Liver (tissue), 3 donors: ENCODE measurements at regions not wholly inside any gene's neighbourhood (a gene's known extent, or its start where the extent isn't known, plus 50 kb on each side); places are given as distances from the start of the nearest gene placed in this dataset.

Experiments
- CTCF ChIP-seq: fragments of 150-350 bp; IDR thresholded peaks from 2 replicates; pipeline ENCODE4 v1.5.1; 2017; ENCODE audit warnings: improper control_type of control experiment, low read depth, low read length; ENCODE audit not compliant: missing input control
- GABPA ChIP-seq, 2 donors: IDR thresholded peaks in 1 of 2; conservative IDR thresholded peaks in 1 of 2; 2 replicates each; pipeline ENCODE4 v1.6.1; 2016; ENCODE audit warnings: antibody characterized with exemption in 2 of 2, mild to moderate bottlenecking in 1 of 2, moderate library complexity in 1 of 2
- MAX ChIP-seq: IDR thresholded peaks from 2 replicates; pipeline ENCODE4 v1.6.1; 2016; ENCODE audit warnings: antibody characterized with exemption
- TAF1 ChIP-seq: conservative IDR thresholded peaks from 2 replicates; pipeline ENCODE4 v1.6.1; 2016; ENCODE audit warnings: antibody characterized with exemption, mild to moderate bottlenecking
- donor health status: healthy.
- donor health status: healthy.

- TF ChIP-seq GABPA (IDR thresholded peaks at IDR 0.05 in 1 of 2, conservative IDR thresholded peaks at IDR 0.05 in 1 of 2) (no peak), CTCF (no peak), MAX (no peak), TAF1 (no peak)
Measured at GRCh38 chr2:192645811-192646598, 451.3 kb upstream of the TMEFF2 start.
